Mesodermal cell (in vitro differentiated cells): ENCODE measurements at regions not wholly inside any gene's neighbourhood (a gene's known extent, or its start where the extent isn't known, plus 50 kb on each side); places are given as distances from the start of the nearest gene placed in this dataset.
"Not testable (repeated sequence)": the region's sequence is repeated elsewhere in the genome, so short reads cannot be mapped to it uniquely, and the experiment has no call there.

Experiments
- H3K27ac ChIP-seq: 2 replicates; pipeline ENCODE4 v1.7.0; 2013; ENCODE audit warnings: mild to moderate bottlenecking, low read depth, low read length, moderate library complexity; ENCODE audit not compliant: severe bottlenecking
- H3K36me3 ChIP-seq: 2 replicates; pipeline ENCODE4 v1.7.1; 2013; ENCODE audit warnings: mild to moderate bottlenecking, low read length, moderate library complexity; ENCODE audit not compliant: control insufficient read depth, insufficient read depth
- H3K4me1 ChIP-seq: one replicate; pipeline ENCODE4 v1.7.1; 2013; ENCODE audit warnings: mild to moderate bottlenecking, low read length; ENCODE audit not compliant: insufficient read depth, control insufficient read depth, poor library complexity, severe bottlenecking
- H3K4me3 ChIP-seq: 2 replicates; pipeline ENCODE4 v1.7.0; 2013; ENCODE audit warnings: low read length, control low read depth, mild to moderate bottlenecking; ENCODE audit not compliant: insufficient read depth, poor library complexity, severe bottlenecking; ENCODE audit errors: extremely low read depth
- H3K9me3 ChIP-seq: 2 replicates; pipeline ENCODE4 v1.7.1; 2013; ENCODE audit warnings: mild to moderate bottlenecking, low read length, moderate library complexity; ENCODE audit not compliant: control insufficient read depth
- WGBS, 2 experiments: methylation state at CpG; one replicate each; pipeline ENCODE4 v1.1.5; 2013; ENCODE audit warnings: missing lambda C conversion rate in 2 of 2; ENCODE audit not compliant: insufficient coverage in 2 of 2; 5-methylcytosine and 5-hydroxymethylcytosine counted together

GRCh38 chr6:97347111-97347510 is 64.1 kb upstream of the MMS22L start:
- Histone ChIP-seq H3K4me3 (no peak overlapping the region), H3K4me1 (no peaks in the 10 kb centered on the region), H3K27ac (no peak overlapping the region), H3K9me3 (no peaks in the 10 kb centered on the region), H3K36me3 (no peaks in the 10 kb centered on the region)

GRCh38 chr6:97361286-97361685 is 78.3 kb upstream of the MMS22L start:
- Histone ChIP-seq H3K4me3 (no peak overlapping the region), H3K27ac (no peak overlapping the region), H3K36me3 (no peaks in the 10 kb centered on the region), H3K4me1 (no peaks in the 10 kb centered on the region), H3K9me3 (no peaks in the 10 kb centered on the region)
- WGBS, 2 experiments = no CpG with 5 or more reads among the region's 2 CpGs

GRCh38 chr6:97364327-97364726 is 81.3 kb upstream of the MMS22L start:
- Histone ChIP-seq H3K27ac (no peak overlapping the region), H3K9me3 (no peaks in the 10 kb centered on the region)
- no CpG with 5 or more reads among the region's 1 CpG for WGBS, 2 experiments

GRCh38 chr6:97382071-97382470 is 99.1 kb upstream of the MMS22L start:
- 74 to 80% methylated on average over 1 to 3 of the region's 11 CpGs for WGBS, 2 experiments
- not testable (repeated sequence) for H3K4me1 ChIP-seq, H3K27ac ChIP-seq, H3K9me3 ChIP-seq, H3K36me3 ChIP-seq, H3K4me3 ChIP-seq

More at GRCh38 chr6:97364327-97364726, 81.3 kb upstream of the MMS22L start:
- Histone ChIP-seq H3K4me1 (no peaks in the 10 kb centered on the region), H3K4me3 (no peak overlapping the region), H3K36me3 (no peaks in the 10 kb centered on the region)

GRCh38 chr6:97392735-97393134 is 109.7 kb upstream of the MMS22L start:
- Histone ChIP-seq H3K4me3 (no peak overlapping the region), H3K4me1 (no peaks in the 10 kb centered on the region), H3K27ac (no peak overlapping the region), H3K36me3 (no peaks in the 10 kb centered on the region), H3K9me3 (no peaks in the 10 kb centered on the region)

- Histone ChIP-seq H3K27ac (no peak overlapping the region), H3K9me3 (no peaks in the 10 kb centered on the region), H3K36me3 (no peaks in the 10 kb centered on the region), H3K4me3 (no peak overlapping the region), H3K4me1 (no peaks in the 10 kb centered on the region)
- WGBS, 2 experiments = no CpG with 5 or more reads among the region's 1 CpG
Observed at GRCh38 chr6:97394160-97394748, 111.2 kb upstream of the MMS22L start.

GRCh38 chr6:97396880-97397279 is 113.9 kb upstream of the MMS22L start:
- no peak overlapping the region for H3K27ac ChIP-seq
- H3K36me3 ChIP-seq = no peaks in the 10 kb centered on the region
- H3K4me3 ChIP-seq = no peak overlapping the region
- no peaks in the 10 kb centered on the region for H3K9me3 ChIP-seq
- no peaks in the 10 kb centered on the region for H3K4me1 ChIP-seq
- no CpG with 5 or more reads among the region's 4 CpGs for WGBS, 2 experiments

GRCh38 chr6:97399208-97399607 is 116.2 kb upstream of the MMS22L start:
- Histone ChIP-seq H3K27ac (no peak overlapping the region), H3K4me1 (no peaks in the 10 kb centered on the region), H3K4me3 (no peak overlapping the region), H3K9me3 (no peaks in the 10 kb centered on the region), H3K36me3 (no peaks in the 10 kb centered on the region)
- no CpG with 5 or more reads among the region's 2 CpGs for WGBS, 2 experiments

GRCh38 chr6:97401533-97401932 is 118.5 kb upstream of the MMS22L start:
- WGBS, 2 experiments = 83 to 89% methylated on average over 1 to 2 of the region's 2 CpGs
- H3K9me3 ChIP-seq = no peaks in the 10 kb centered on the region
- H3K27ac ChIP-seq = no peak overlapping the region
- no peak overlapping the region for H3K4me3 ChIP-seq
- no peaks in the 10 kb centered on the region for H3K4me1 ChIP-seq
- H3K36me3 ChIP-seq = no peaks in the 10 kb centered on the region

- WGBS, 2 experiments = 40 to 59% methylated on average over 1 to 3 of the region's 3 CpGs
- Histone ChIP-seq H3K9me3 (no peaks in the 10 kb centered on the region), H3K36me3 (no peaks in the 10 kb centered on the region), H3K4me1 (no peaks in the 10 kb centered on the region), H3K27ac (no peak overlapping the region), H3K4me3 (no peak overlapping the region)
Observed at GRCh38 chr6:97405818-97406409, 122.9 kb upstream of the MMS22L start.

GRCh38 chr6:97406633-97407032 is 123.6 kb upstream of the MMS22L start:
- WGBS, 2 experiments = no CpG with 5 or more reads among the region's 1 CpG
- Histone ChIP-seq H3K27ac (no peak overlapping the region), H3K4me1 (no peaks in the 10 kb centered on the region), H3K4me3 (no peak overlapping the region), H3K9me3 (no peaks in the 10 kb centered on the region), H3K36me3 (no peaks in the 10 kb centered on the region)
